H9 (cell line): ENCODE measurements at regions not wholly inside any gene's neighbourhood (a gene's known extent, or its start where the extent isn't known, plus 50 kb on each side); places are given as distances from the start of the nearest gene placed in this dataset.

ENCODE experiments used
- DNase-seq: peaks from one replicate; pipeline ENCODE4 v3.0.0-alpha.2; 2017
- H2AFZ ChIP-seq: one replicate; pipeline ENCODE4 v1.6.1; 2013; ENCODE audit warnings: mild to moderate bottlenecking, low read length, control low read depth, moderate library complexity
- H2AK5ac ChIP-seq: 2 replicates; pipeline ENCODE4 v1.6.1; 2013; ENCODE audit warnings: low read length, control low read depth, mixed read lengths; ENCODE audit not compliant: insufficient read length
- H2BK120ac ChIP-seq: one replicate; pipeline ENCODE4 v1.6.1; 2013; ENCODE audit warnings: low read depth, mild to moderate bottlenecking, low read length, control low read depth, inconsistent platforms; ENCODE audit not compliant: poor library complexity, severe bottlenecking
- H2BK12ac ChIP-seq: 2 replicates; pipeline ENCODE4 v1.6.1; 2013; ENCODE audit warnings: low read length, control low read depth, mixed read lengths, low read depth; ENCODE audit not compliant: insufficient read length
- H2BK15ac ChIP-seq: 2 replicates; pipeline ENCODE4 v1.6.1; 2013; ENCODE audit warnings: low read depth, low read length, control low read depth
- H2BK20ac ChIP-seq: one replicate; pipeline ENCODE4 v1.6.1; 2013; ENCODE audit warnings: low read depth, mild to moderate bottlenecking, low read length, control low read depth, inconsistent platforms; ENCODE audit not compliant: poor library complexity, severe bottlenecking
- H2BK5ac ChIP-seq: 2 replicates; pipeline ENCODE4 v1.6.1; 2013; ENCODE audit warnings: low read length, control low read depth, mixed read lengths; ENCODE audit not compliant: insufficient read length
- H3K14ac ChIP-seq: 2 replicates; pipeline ENCODE4 v1.6.1; 2013; ENCODE audit warnings: low read length, control low read depth; ENCODE audit not compliant: insufficient read depth
- H3K18ac ChIP-seq: 2 replicates; pipeline ENCODE4 v1.6.1; 2013; ENCODE audit warnings: low read depth, mild to moderate bottlenecking, mixed read lengths, low read length, control low read depth; ENCODE audit not compliant: insufficient read length
- H3K23ac ChIP-seq: 2 replicates; pipeline ENCODE4 v1.6.1; 2013; ENCODE audit warnings: low read length, control low read depth, mixed read lengths, low read depth; ENCODE audit not compliant: insufficient read length
- H3K23me2 ChIP-seq: 2 replicates; pipeline ENCODE4 v1.6.1; 2013; ENCODE audit warnings: low read depth, mild to moderate bottlenecking, mixed read lengths, low read length, control low read depth; ENCODE audit not compliant: insufficient read length, poor library complexity, severe bottlenecking
- H3K27ac ChIP-seq: 2 replicates; pipeline ENCODE4 v1.5.1; 2013; ENCODE audit warnings: low read length, control low read depth, mixed read lengths, low read depth; ENCODE audit not compliant: insufficient read length
- H3K27me3 ChIP-seq: 2 replicates; pipeline ENCODE4 v1.6.1; 2013; ENCODE audit warnings: low read length, control low read depth, inconsistent platforms; ENCODE audit not compliant: insufficient read depth
- H3K4ac ChIP-seq: 2 replicates; pipeline ENCODE4 v1.6.1; 2013; ENCODE audit warnings: low read depth, mild to moderate bottlenecking, control low read depth, inconsistent platforms, low read length, moderate library complexity
- H3K4me1 ChIP-seq: 2 replicates; pipeline ENCODE4 v1.6.1; 2013; ENCODE audit warnings: low read length, control low read depth, inconsistent platforms; ENCODE audit not compliant: insufficient read depth
- H3K4me2 ChIP-seq: 2 replicates; pipeline ENCODE4 v1.6.1; 2013; ENCODE audit warnings: low read length, control low read depth, mixed read lengths; ENCODE audit not compliant: insufficient read length, insufficient read depth
- H3K56ac ChIP-seq: 2 replicates; pipeline ENCODE4 v1.6.1; 2013; ENCODE audit warnings: low read depth, mild to moderate bottlenecking, mixed read lengths, low read length, control low read depth; ENCODE audit not compliant: insufficient read length
- H3K79me1 ChIP-seq: 2 replicates; pipeline ENCODE4 v1.6.1; 2013; ENCODE audit warnings: low read depth, mild to moderate bottlenecking, moderate library complexity, low read length, control low read depth, inconsistent platforms; ENCODE audit not compliant: insufficient read depth, poor library complexity, severe bottlenecking
- H3K79me2 ChIP-seq: 2 replicates; pipeline ENCODE4 v1.6.1; 2013; ENCODE audit warnings: low read length, control low read depth, inconsistent platforms; ENCODE audit not compliant: insufficient read depth
- H3K9ac ChIP-seq: 2 replicates; pipeline ENCODE4 v1.6.1; 2013; ENCODE audit warnings: low read length, control low read depth, mixed read lengths; ENCODE audit not compliant: insufficient read length; ENCODE audit errors: extremely low read depth
- H3K9me3 ChIP-seq: one replicate; pipeline ENCODE4 v1.6.1; 2013; ENCODE audit warnings: low read depth, low read length, inconsistent platforms; ENCODE audit not compliant: control insufficient read depth
- H3T11ph ChIP-seq: one replicate; pipeline ENCODE4 v1.6.1; 2013; ENCODE audit warnings: mild to moderate bottlenecking, low read length, control low read depth, inconsistent platforms
- H4K20me1 ChIP-seq: one replicate; pipeline ENCODE4 v1.6.1; 2013; ENCODE audit not compliant: control insufficient read depth, insufficient read length, insufficient read depth
- H4K5ac ChIP-seq: 2 replicates; pipeline ENCODE4 v1.6.1; 2013; ENCODE audit warnings: low read depth, mild to moderate bottlenecking, mixed read lengths, low read length, control low read depth; ENCODE audit not compliant: insufficient read length
- H4K8ac ChIP-seq: replicated peaks from 2 replicates; pipeline ENCODE4 v1.6.1; 2013; ENCODE audit warnings: low read length, control low read depth, mixed read lengths, low read depth; ENCODE audit not compliant: insufficient read length
- H4K91ac ChIP-seq: 2 replicates; pipeline ENCODE4 v1.6.1; 2013; ENCODE audit warnings: low read depth, mild to moderate bottlenecking, moderate library complexity, mixed read lengths, low read length, control low read depth; ENCODE audit not compliant: insufficient read length
- H3K27ac Mint-ChIP-seq, 3 experiments: 2 replicates in 2 of 3; 3 replicates in 1 of 3; pipeline ENCODE4 v1.8.0; 2020 to 2021; ENCODE audit warnings: mixed read lengths in 3 of 3, mild to moderate bottlenecking in 1 of 3, moderate library complexity in 1 of 3
- H3K27me3 Mint-ChIP-seq: 2 replicates; pipeline ENCODE4 v1.8.0; 2021; ENCODE audit warnings: low read depth, mild to moderate bottlenecking, moderate library complexity, mixed read lengths
- H3K36me3 Mint-ChIP-seq, 3 experiments: 2 replicates in 2 of 3; 3 replicates in 1 of 3; pipeline ENCODE4 v1.8.0; 2020 to 2021; ENCODE audit warnings: low read depth in 3 of 3, mixed read lengths in 3 of 3; ENCODE audit not compliant: insufficient read depth in 1 of 3
- H3K4me1 Mint-ChIP-seq, 2 experiments: 2 replicates each; pipeline ENCODE4 v1.8.0; 2020; ENCODE audit warnings: mixed read lengths in 2 of 2
- H3K4me3 Mint-ChIP-seq, 2 experiments: 2 replicates in 1 of 2; 3 replicates in 1 of 2; pipeline ENCODE4 v1.8.0; 2020 to 2021; ENCODE audit warnings: mild to moderate bottlenecking in 2 of 2, mixed read lengths in 2 of 2, moderate library complexity in 1 of 2
- H3K9me3 Mint-ChIP-seq, 2 experiments: 2 replicates in 1 of 2; 3 replicates in 1 of 2; pipeline ENCODE4 v1.8.0; 2020; ENCODE audit warnings: mild to moderate bottlenecking in 2 of 2, mixed read lengths in 2 of 2, moderate library complexity in 1 of 2
- CTCF ChIP-seq: fragments of 200-600 bp; sonication (generic); conservative IDR thresholded peaks from 3 replicates; pipeline ENCODE4 v1.8.0; 2021; ENCODE audit warnings: antibody characterized with exemption, mild to moderate bottlenecking
- whole genome bisulfite sequencing: extraction: QIAGEN DNeasy Blood & Tissue Kit; methylation state at CpG from one replicate; pipeline ENCODE4 v1.1.7; 2013; ENCODE audit warnings: missing lambda C conversion rate, low lambda C conversion rate, mixed read lengths; ENCODE audit not compliant: insufficient read length; ENCODE audit errors: extremely low coverage; 5-methylcytosine and 5-hydroxymethylcytosine counted together

GRCh38 chr2:222052934-222053367 lies 245.8 kb downstream of the PAX3 start:
- peaks cover 64% of the 10 kb centered on the region; the same call in 1 of the 2 replicates for H3K27me3 ChIP-seq
- no peak overlapping the region for H2AFZ ChIP-seq
- no peaks in the 10 kb centered on the region for H3K9me3 ChIP-seq
- H3K4me2 ChIP-seq = peak overlapping the region; percentile 17
- H3K4ac ChIP-seq = no peak overlapping the region
- Mint-ChIP-seq H3K27me3 (peaks cover 100% of the 10 kb centered on the region), H3K4me3 (peak overlapping the region; percentile 21 to 28), H3K27ac (0 out of 7 replicates have a peak overlapping the region, but pooled peaks of 1 of the 3 experiments have one; percentile 10), H3K9me3 (peaks cover 3 to 5% of the 10 kb centered on the region in 2 experiments; a peak in 2 of 5 replicates), H3K36me3 (no peaks in the 10 kb centered on the region), H3K4me1 (peaks cover 15 to 20% of the 10 kb centered on the region in 2 experiments)
- peak; percentile 81 for DNase-seq
- no peaks in the 10 kb centered on the region; the same call in 1 of the 2 replicates for H3K4me1 ChIP-seq
- H2BK5ac ChIP-seq = no peak overlapping the region
- no CpG with 5 or more reads among the region's 9 CpGs for WGBS
- peaks cover 3% of the 10 kb centered on the region for H4K20me1 ChIP-seq
- no peak overlapping the region for H3K18ac ChIP-seq
- no peak overlapping the region for H3K56ac ChIP-seq
- no peaks in the 10 kb centered on the region for H3K79me1 ChIP-seq
- no peak overlapping the region for H3K23ac ChIP-seq
- no peak overlapping the region for H2BK15ac ChIP-seq
- H3K27ac ChIP-seq = no peak overlapping the region
- no peak overlapping the region for H4K91ac ChIP-seq
- H3K9ac ChIP-seq = no peak overlapping the region
- no peak overlapping the region for H3K14ac ChIP-seq
- no peak overlapping the region for H2BK120ac ChIP-seq
- no peaks in the 10 kb centered on the region for H3K23me2 ChIP-seq
- no peak overlapping the region for H2AK5ac ChIP-seq
- H3T11ph ChIP-seq = no peak overlapping the region
- no peak overlapping the region for H2BK12ac ChIP-seq
- H3K79me2 ChIP-seq = no peaks in the 10 kb centered on the region
- TF ChIP-seq CTCF = peak; percentile 67
- no peak overlapping the region for H4K8ac ChIP-seq
- no peak overlapping the region for H4K5ac ChIP-seq
- no peak overlapping the region for H2BK20ac ChIP-seq
